HG02943 (cell line): ENCODE measurements at regions not wholly inside any gene's neighbourhood (a gene's known extent, or its start where the extent isn't known, plus 50 kb on each side); places are given as distances from the start of the nearest gene placed in this dataset.

ENCODE experiments used
- ATAC-seq: cut with Tn5 transposase; IDR thresholded peaks from one replicate; pipeline ENCODE4 v1.9.1; 2021; ENCODE audit warnings: mild to moderate bottlenecking, low read depth, moderate library complexity; ENCODE audit not compliant: unreplicated experiment

DNA sequence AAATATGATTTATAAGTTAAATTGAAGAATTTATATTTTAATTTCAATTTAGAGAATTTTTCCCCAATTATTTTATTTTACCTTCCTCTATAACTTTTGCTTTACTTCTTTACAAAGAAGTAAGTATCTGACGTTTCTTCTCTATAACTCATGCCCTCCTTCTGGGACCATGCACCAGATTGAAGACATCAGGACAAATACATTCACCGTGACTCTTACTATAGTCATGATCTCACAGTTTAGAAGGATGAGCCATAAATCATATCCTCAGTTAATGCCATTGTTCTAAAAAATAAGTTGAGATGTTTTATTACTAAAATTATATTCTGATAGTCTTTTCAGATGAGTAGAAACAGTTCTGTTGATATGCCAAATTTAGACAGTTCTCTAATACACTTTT is 279.3 kb downstream of the TMX3 start:
- ATAC-seq = no peak

DNA sequence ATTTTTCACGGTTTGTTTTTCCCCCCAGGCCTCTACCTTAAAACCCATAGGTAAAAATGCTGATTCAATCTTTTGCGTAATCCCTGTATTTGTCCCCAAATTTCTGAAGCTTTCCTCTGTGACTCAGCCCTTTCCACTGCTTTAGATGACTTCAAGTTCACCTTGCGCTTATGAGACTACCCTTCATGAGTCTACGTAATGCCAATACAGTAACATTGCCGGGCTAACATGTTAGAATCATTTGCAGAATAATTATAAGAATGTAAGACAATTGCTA is 283.0 kb downstream of the TMX3 start:
- no peak for ATAC-seq

DNA sequence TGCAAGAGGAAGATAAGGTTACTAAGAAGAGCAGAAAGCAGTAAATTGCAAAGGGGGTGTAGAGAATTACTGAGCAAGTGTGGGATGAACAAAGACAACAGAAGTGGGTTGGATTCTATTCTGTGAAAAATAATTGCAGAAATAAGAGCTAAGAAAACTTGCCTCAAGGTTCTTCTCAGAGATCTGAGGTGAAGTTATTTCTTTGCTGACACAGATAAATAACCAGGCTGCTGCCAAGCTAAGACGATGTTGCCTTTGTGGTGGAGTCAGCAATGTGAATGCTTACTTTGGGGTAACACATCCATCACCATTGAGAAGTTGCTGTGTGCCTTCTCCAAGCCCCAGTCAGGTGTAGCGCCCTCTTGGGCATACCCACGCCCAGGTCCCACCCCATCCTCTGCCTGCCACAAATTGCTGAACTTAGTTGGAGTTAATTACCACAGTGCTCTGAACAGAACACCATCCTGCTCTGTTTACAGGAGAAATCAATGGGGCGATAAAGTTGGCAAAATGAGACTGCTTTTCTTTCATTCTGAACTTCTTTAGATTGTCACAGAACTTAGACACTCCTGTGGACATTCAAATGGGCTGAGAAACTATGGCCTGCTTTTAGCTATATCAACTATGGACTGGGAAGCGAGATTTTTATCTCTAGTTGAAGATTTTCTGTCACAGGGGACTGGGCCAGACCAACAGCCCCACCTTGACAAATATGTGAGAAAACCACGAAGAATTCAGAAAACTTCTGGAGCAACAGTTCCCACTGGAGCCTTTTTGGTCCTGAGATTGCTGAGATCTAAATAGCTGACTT is 283.6 kb downstream of the TMX3 start:
- ATAC-seq = no peak

DNA sequence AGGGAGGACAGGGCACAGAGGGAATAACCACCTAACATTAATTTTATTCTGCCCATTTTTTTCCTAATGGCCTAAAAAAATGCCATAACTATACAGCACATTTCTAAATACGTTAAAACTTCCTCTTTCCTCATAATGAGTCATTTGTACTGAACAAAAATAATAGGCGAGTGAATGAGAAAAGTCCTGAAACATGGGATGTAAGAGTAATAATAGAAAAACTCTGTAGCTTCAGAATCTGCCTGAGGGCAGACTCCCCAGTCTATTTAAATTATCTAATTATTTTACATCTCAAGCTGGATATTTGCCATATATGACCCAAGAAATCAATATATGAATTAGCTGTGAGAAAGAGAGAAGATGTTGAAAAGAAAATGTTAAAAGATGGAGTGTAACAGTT is 285.1 kb downstream of the TMX3 start:
- no peak for ATAC-seq

DNA sequence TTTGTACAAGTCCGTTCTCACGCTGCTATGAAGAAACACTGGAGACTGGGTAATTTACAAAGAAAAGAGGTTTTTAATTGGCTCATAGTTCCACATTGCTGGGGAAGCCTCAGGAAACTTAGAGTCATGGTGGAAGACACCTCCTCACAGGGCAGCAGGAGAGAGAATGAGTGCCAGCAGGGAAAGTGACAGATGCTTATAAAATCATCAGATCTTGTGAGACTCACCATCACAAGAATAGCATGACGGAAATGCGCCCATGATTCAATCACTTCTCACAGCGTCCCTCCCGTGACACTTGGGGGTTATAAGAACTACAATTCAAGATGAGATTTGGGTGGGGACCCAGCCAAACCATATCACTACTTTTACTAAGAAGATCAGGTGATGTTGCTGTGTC is 285.8 kb downstream of the TMX3 start:
- no peak for ATAC-seq

DNA sequence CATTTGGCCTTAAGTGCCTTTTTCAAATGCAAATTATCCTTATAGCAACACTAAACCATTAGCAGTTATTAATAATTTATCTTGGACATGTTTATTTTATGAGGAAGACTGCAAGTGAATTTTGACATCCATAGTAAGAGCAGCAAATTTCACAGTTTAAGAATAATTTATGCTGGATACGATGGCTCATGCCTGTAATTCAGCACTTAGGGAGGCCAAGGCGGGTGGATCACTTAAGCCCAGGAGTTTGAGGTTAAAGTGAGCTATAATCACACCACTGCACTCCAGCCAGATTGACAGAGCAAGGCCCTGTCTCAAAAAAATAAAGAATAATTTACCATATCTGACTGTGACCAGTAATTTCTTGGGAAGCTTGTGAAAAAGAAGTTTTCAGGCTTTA is 286.2 kb downstream of the TMX3 start:
- no peak for ATAC-seq

DNA sequence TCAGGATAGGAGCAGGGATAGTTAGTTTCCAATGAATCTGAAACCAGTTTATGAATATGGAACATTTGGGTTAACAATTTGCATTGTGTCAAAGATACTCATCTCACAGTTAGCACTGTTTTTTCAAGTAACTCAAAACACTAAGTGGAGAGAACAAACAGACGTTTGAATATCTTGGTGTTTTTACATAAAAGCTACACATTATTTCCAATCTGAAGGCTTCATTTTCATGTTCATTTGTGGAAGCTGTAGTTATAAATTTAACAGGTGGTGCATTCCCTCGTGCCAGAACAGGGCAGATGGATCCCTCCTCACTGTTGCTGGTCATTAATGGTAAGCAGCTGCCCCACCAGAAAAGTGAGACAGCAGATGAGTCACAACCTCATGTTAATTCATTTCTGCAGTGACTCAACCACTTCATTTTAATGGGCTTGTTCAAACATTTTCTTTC is 286.9 kb downstream of the TMX3 start:
- ATAC-seq = no peak

DNA sequence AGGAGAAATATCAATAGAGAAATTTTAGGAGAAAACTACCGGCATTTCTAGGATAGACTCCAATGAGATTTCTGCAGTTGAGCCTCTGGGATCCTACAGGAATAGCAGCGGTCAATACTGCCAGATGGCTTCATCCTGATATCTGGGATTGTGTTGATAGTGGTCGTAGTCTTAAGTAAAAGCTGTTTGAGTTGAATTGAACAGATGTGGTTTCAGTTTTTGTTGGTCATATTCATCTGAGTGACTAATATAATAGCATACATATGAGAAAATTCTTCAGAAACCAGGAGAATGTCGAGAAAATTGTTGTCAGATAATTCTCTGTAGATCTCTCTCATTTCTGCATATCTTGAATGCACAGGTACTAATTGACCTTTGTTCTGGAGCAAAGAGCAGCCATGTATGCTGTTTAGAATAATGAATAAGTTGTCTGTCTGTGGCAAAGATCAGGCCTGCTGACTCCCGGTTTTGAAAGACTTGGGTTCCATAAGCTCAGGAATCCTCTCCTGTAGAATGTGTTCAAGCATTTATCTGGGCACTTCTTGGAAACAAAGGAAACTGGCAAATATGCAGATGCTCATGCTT is 288.1 kb downstream of the TMX3 start:
- no peak for ATAC-seq

DNA sequence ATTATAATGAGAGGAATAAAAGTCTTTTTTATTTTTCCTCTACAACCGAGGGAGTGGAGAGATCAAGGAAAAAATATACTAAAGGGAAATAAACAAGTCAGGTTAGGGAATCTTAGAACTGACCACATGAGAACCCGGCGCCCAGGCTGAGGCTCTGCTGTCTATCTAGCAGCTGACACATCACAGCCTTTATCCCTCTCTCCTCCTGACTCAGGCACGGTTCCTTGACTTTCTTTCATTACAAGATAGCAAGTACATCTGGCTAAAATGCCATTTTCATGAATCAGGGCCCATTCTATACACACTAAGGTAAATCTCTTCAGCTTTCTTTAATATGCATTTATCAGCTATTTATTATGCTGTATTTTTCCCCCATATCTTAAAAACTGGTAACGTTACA is 296.0 kb downstream of the TMX3 start:
- no peak for ATAC-seq

DNA sequence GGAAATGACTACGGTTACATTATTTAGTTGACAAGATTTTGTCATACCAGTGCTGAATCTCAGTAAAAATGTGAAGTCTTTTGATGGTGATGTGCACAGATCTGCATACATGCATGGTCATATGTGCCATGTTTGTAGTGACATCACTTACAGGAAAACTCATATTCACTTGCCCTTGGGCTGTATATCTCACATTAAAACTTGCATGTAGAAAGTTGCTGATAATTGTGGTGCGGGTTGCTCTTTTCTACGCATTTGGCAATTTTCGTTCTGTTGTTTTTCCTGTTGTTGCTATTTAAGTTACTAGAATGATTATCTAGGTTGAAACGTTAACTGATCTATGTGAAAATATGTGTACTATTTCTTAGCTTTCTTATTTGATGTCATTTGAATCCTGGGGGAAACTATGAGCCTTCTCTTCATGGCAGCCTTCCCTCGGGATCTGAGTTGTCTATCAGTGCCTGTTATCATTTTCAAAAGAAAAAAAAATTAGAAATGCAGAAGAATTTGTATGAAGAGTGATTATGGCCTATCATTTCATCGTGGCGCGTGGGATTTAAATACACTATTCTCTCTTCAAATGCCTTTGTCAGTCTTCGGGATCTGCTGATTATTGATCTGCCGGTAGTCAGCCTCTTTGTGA is 296.6 kb downstream of the TMX3 start:
- no peak for ATAC-seq

DNA sequence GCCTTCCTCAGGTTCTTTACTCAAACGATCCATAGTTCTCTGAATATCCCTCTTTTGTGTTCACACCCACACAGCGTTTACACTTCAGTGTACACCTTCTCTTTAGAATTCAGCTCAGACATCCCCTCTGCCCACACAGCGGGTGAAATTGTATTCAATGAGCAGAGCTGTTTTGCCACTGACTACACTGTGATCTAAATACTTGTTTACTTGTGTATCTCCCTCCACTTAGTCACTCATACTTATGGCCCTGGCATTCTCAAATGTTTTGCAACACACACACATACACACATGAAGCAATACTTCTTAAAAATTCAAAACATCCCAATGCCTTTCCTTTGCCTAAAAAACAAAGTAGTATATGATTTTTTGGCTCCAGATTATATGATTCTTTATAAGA is 297.1 kb downstream of the TMX3 start:
- no peak for ATAC-seq

DNA sequence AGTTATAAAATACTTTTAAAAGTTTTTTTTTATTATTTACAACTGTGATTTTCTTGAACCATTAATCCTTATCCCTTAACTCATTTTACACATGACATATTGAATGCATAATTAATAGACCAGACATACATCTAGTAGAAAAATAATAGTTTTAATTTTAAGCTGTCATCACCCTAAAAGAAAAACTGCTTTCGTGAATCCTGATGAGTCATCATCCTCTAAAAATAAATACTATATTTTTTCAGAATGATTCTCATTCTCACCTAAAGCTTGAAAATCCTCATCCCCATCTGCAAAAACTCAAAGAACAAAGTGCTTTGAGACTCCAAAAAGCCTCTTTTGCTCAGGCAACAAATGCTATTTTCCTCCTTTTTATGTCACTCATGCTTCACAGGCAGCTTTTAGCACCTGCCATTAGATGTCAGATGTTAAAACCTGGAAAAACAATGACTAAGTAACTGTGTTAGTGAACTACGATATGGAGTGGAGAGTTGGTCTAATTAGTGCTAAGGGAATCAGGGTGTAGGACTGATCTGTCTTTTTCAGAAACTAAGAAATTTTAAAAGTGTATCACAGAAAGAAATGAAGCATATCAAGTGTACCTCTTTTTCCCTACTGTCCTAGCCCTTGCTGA is 297.6 kb downstream of the TMX3 start:
- no peak for ATAC-seq

DNA sequence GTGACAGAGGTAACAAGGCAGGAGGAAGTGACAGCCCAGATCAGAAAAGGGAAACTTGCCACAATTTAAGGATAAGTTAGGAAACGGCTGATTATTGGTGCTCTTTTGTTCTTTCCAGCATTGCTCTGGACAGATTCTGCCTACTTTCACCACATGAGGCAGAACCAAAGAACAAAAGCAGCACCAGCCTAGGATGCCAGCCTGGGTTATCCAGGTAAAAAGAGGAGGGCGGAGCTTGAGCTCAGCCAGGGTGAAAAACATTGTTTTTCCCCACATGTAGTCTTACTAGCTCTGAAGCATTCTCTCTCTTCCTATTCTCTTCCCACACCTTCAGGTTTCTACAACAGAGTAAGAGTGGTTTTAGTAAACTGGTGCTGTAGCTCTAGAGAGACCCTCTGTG is 300.5 kb downstream of the TMX3 start:
- ATAC-seq = no peak

DNA sequence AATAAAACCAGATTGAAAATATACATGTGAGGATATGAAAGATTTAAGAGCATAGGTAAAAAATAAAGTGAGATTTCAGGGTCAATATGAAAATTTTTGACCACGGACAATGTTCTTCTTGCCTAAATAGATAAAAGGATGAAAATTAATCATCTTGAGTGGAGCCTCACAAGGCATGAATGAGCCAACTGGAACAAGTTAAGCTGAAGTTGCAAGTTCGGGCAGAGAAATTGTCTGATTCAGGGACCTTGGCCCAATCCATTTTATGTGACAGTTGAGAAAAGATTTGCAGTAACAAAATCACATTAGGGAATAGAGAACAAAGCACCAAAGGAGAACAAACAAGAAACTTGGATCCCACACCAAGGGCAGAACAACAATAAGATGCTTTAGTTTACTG is 305.3 kb downstream of the TMX3 start:
- ATAC-seq = no peak

DNA sequence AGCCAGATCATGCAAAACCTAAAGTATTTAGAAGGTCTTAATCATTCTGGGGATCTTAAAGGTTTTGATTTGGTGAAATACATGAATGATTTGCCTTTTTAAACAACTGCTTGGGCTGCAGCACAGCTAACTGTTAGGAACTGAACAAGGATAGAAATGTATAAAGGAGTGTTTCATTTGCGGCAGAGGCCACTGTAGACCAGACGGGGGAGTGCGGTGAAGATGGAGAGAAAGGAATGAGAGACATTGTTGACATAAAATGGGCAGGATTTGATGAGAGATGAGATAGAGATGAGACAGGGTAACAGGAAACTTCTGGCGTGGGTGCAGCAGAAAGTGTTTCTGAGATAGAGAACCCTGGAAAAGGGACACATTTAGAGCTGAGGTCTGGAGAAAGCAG is 308.1 kb downstream of the TMX3 start:
- ATAC-seq = no peak

DNA sequence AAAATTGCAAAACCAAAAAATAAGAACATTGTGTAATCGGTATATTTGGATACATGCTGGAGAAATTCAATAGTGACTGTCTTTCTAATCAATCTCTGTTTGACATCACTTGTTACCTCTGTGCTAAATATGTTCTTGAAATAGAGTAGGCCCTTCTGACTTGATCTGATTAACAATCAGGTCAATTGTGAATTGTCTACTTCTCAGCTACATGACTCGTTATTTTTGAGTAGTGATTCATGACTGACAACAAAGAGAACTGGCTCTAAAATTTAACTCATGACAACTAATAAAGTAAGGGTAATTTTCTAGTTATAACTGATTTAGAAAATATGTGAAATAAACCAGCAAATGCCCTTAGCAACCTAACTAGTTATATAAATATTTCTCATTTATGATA is 312.1 kb downstream of the TMX3 start:
- no peak for ATAC-seq

DNA sequence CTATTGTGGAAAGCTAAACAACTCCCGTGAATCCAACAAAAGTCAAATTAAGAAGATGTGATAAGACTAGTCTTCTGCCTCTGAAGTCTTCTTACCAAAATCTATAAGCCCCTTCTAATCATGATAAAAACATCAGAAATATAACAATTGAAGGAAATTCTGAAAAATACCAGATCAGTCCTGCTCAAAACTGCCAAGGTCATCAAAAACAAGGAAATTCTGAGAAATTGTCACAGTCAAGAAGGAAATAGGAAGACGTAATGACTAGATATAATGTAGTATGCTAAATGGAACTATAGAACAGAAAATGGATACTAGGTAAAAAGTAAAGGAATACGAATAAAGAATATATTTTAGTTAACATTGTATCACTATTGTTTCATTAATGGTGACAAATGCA is 314.0 kb downstream of the TMX3 start:
- ATAC-seq = no peak

DNA sequence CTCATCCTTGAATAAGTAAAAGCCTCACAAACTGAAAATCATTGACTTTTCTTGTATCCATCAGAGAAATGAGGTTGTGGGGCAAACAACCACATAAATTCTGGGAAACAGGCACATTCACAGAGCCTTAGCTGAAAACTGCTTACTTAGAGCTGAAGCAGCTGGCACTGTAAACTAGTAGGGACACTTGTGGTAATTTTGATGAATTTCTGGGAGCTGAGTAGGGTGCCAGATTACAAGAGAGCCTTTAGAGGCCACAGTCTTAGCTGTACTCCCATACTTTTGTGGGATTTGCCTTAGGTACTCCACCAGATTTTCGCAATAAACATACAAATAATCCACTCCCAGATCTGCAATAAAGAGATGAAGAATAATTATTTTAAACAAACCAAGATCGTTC is 315.2 kb downstream of the TMX3 start:
- no peak for ATAC-seq

DNA sequence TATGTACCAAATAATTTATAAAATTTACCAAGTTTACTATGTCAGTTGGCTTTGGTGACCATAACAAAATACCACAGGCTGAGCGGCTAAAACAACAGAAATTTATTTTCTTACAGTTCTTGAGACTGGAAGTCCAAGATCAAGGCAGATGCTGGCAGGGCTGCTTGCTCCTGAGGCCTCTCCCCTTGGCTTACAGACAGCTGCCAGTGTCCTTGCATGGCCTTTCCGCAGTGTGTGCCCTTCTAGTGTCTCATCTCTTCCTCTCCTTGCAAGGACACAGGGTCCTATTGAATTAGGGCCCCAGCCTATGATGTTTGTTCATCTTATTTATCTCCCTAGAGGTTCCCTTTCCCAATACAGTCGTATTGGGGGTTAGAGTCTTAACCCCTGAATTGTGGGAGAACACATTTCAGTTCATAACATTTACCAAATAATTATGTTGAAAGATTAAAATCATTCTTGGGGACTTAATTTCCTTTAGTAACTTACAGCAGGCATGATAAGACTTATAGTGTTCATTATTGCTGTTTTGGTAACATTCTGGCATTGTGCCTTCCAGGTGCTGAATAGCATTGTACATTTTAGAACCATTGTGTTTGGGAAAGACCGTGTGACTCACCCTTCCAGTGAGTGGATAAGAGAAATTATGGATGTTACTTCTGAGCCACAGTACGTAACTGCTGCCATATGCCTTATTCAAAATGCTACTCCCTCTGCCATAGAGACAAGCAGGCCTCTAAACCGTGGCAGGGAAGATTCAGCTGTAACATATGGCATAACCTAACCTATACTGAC is 317.5 kb downstream of the TMX3 start:
- no peak for ATAC-seq

DNA sequence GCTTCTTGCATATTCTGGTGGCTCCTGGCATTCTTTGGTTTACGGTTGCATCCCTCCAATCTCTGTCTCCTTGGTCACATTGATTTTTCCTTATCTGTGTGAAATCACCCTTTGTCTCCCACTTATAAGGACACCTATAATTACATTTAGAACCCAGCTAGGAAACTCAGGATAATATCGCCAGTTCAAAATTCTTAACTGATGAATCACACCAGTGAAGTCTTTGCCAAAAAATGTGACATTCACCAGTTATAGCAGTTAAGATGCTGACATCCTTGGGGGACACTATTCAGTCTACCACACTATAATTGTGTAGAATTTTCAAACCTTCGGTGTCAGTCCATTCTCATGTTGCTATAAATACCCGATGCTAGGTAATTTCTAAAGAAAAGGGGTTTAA is 320.2 kb downstream of the TMX3 start:
- no peak for ATAC-seq

DNA sequence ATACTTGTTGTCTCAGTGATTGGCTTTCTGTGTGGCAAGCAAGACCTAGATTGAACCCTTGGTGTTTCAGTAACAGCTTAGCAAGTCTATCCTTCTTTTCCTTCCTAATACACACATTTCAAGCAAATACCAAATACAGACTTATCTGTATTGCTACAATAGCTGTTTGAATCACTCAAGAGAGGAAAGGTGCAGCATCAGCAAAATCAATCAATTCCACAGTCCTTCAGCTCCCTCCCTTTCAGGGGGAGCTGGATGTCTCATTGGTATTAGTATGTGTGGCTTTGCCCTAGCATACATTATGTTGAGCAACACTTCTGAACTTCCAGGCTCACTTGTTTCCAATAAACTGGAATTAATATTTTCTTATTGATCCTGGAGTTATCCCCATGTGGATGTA is 323.1 kb downstream of the TMX3 start:
- ATAC-seq = no peak
